ENCODE measurements at regions not wholly inside any gene's neighbourhood (a gene's known extent, or its start where the extent isn't known, plus 50 kb on each side); places are given as distances from the start of the nearest gene placed in this dataset.

DNA sequence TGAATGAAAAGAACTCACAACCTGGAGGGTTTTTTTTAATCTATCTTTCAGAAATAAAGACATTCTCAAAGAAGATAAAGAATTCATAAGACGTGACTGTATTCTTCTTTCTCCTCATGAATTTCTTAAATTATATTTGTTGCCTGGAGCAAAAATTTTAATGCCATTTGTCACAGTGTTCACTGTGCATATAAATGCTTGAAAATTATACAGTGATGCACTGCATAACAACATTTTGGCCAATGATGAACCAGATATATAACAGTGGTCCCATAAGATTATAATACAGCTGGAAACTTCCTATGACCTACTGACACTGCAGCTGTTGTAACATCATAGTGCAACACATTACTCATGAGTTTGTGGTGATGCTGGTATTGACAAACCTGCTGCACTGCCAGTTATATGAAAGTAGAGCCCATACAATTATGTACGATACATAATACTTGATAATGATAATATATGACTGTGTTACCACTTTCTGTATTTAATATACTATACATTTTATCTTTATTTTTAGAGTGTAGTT, 67.3 kb downstream of the P2RY1 start:
- Histone ChIP-seq H3K9me3 (replicated peaks; ENCODE audit: control insufficient read depth, insufficient read depth, low read length) (no peaks in the 10 kb centered on the region; the same call in 1 of the 3 replicates), H4K20me1 (ENCODE audit: control insufficient read depth, insufficient read depth) (no peaks in the 10 kb centered on the region), H3K4me2 (ENCODE audit: control insufficient read depth, insufficient read depth) (no peak overlapping the region), H3K79me2 (ENCODE audit: control insufficient read depth, insufficient read depth, low read length) (no peaks in the 10 kb centered on the region), H3K4me3 (no peak overlapping the region), H3K9ac (ENCODE audit: control insufficient read depth, insufficient read depth, low read length) (no peak overlapping the region), H2AFZ (ENCODE audit: control insufficient read depth, low read depth, low read length) (no peak overlapping the region), H3K36me3 (ENCODE audit: control insufficient read depth in 2 of 2, insufficient read depth in 2 of 2, low read length in 1 of 2) (no peaks in the 10 kb centered on the region), H3K27ac (ENCODE audit: control insufficient read depth, insufficient read depth) (no peak overlapping the region), H3K27me3 (replicated peaks in 1 of 2; ENCODE audit: control insufficient read depth in 2 of 2, insufficient read depth in 2 of 2, low read length in 1 of 2) (no peaks in the 10 kb centered on the region), H3K4me1 (ENCODE audit: control insufficient read depth, insufficient read depth, low read length) (no peaks in the 10 kb centered on the region)
- TF ChIP-seq HDGF (IDR thresholded peaks at IDR 0.05): no peak
- no peak for FAIRE-seq
- POLR2A ChIA-PET: no interaction called here
- DNase-seq (ENCODE audit: low read depth, low spot score): no peak
- RAD21 ChIA-PET (ENCODE audit: unreplicated experiment): no interaction called here
- in situ Hi-C loops (cut with MboI): no loop called here
- ATAC-seq: no peak
- 0% methylated on average over 2 of the region's 2 CpGs for WGBS (ENCODE audit: insufficient coverage, insufficient replicate concordance, low lambda C conversion rate, missing lambda C conversion rate)
- intact Hi-C loops (cut with micrococcal nuclease; ENCODE audit: unreplicated experiment): no loop called here
- SMC1A ChIA-PET (ENCODE audit: uncharacterized antibody, unreplicated experiment): no interaction called here
- CTCF ChIA-PET: interaction anchor here (1.5 kb wide), 1 partner anchor 30 kb away, joined by 3 read pairs; no protein-coding TSS in a partner anchor
- BruUV-seq (replicated peaks): no TSS peak

GRCh38 chr3:152905631-152906030, 70.7 kb downstream of the P2RY1 start:
- RAD21 ChIA-PET (ENCODE audit: unreplicated experiment): no interaction called here
- Histone ChIP-seq H3K4me2 (ENCODE audit: control insufficient read depth, insufficient read depth) (no peak overlapping the region), H2AFZ (ENCODE audit: control insufficient read depth, low read depth, low read length) (no peak overlapping the region), H4K20me1 (ENCODE audit: control insufficient read depth, insufficient read depth) (no peaks in the 10 kb centered on the region), H3K36me3 (ENCODE audit: control insufficient read depth in 2 of 2, insufficient read depth in 2 of 2, low read length in 1 of 2) (no peaks in the 10 kb centered on the region), H3K27me3 (replicated peaks in 1 of 2; ENCODE audit: control insufficient read depth in 2 of 2, insufficient read depth in 2 of 2, low read length in 1 of 2) (no peaks in the 10 kb centered on the region), H3K9me3 (replicated peaks; ENCODE audit: control insufficient read depth, insufficient read depth, low read length) (no peaks in the 10 kb centered on the region; the same call in 1 of the 3 replicates), H3K79me2 (ENCODE audit: control insufficient read depth, insufficient read depth, low read length) (no peaks in the 10 kb centered on the region), H3K27ac (ENCODE audit: control insufficient read depth, insufficient read depth) (no peak overlapping the region), H3K4me3 (no peak overlapping the region), H3K9ac (ENCODE audit: control insufficient read depth, insufficient read depth, low read length) (no peak overlapping the region), H3K4me1 (ENCODE audit: control insufficient read depth, insufficient read depth, low read length) (no peaks in the 10 kb centered on the region)
- ATAC-seq (no peak), DNase-seq (ENCODE audit: low read depth, low spot score) (no peak), FAIRE-seq (no peak)
- BruUV-seq (replicated peaks): no TSS peak
- POLR2A ChIA-PET: interaction anchor here (0.6 kb wide), 1 partner anchor 1151 kb away, joined by 3 read pairs; no protein-coding TSS in a partner anchor
- intact Hi-C loops (cut with micrococcal nuclease; ENCODE audit: unreplicated experiment) (no loop called here), in situ Hi-C loops (cut with MboI) (no loop called here)
- TF ChIP-seq YY1 (IDR thresholded peaks at IDR 0.05; ENCODE audit: low read depth, low read length): no peak
- TF ChIP-seq, protein P1, sequence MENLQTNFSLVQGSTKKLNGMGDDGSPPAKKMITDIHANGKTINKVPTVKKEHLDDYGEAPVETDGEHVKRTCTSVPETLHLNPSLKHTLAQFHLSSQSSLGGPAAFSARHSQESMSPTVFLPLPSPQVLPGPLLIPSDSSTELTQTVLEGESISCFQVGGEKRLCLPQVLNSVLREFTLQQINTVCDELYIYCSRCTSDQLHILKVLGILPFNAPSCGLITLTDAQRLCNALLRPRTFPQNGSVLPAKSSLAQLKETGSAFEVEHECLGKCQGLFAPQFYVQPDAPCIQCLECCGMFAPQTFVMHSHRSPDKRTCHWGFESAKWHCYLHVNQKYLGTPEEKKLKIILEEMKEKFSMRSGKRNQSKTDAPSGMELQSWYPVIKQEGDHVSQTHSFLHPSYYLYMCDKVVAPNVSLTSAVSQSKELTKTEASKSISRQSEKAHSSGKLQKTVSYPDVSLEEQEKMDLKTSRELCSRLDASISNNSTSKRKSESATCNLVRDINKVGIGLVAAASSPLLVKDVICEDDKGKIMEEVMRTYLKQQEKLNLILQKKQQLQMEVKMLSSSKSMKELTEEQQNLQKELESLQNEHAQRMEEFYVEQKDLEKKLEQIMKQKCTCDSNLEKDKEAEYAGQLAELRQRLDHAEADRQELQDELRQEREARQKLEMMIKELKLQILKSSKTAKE (IDR thresholded peaks at IDR 0.05; ENCODE audit: low read depth, poor library complexity, severe bottlenecking): no peak
- no peak for TF ChIP-seq SMC3 (IDR thresholded peaks at IDR 0.05; ENCODE audit: borderline replicate concordance, low read length)
- TF ChIP-seq RBBP5 (conservative IDR thresholded peaks at IDR 0.05): no peak
- TF ChIP-seq DPF2 (IDR thresholded peaks at IDR 0.05): no peak
- no peak for TF ChIP-seq SUZ12 (IDR thresholded peaks at IDR 0.05; ENCODE audit: unreplicated experiment)
- SMC1A ChIA-PET (ENCODE audit: uncharacterized antibody, unreplicated experiment): interaction anchor here (0.5 to 0.7 kb wide), 2 partner anchors 14 to 23 kb away, joined by 3 to 4 read pairs; no protein-coding TSS in a partner anchor
- CTCF ChIA-PET: no interaction called here

All from GM12878 (cell line).